UCSD-AML1 (cell line): ENCODE measurements at regions not wholly inside any gene's neighbourhood (a gene's known extent, or its start where the extent isn't known, plus 50 kb on each side); places are given as distances from the start of the nearest gene placed in this dataset.
"Not testable (repeated sequence)": the region's sequence is repeated elsewhere in the genome, so short reads cannot be mapped to it uniquely, and the experiment has no call there.

ENCODE experiments used
- DNase-seq: peaks from one replicate; lab custom pipeline; 2025; ENCODE audit not compliant: unreplicated experiment; lab: John Stamatoyannopoulos, UW

- DNase-seq, result no peak
Observed at GRCh38 chr20:54985091-54985490, 509.7 kb downstream of the DOK5 start.

GRCh38 chr20:54984104-54984448, 508.7 kb downstream of the DOK5 start:
- DNase-seq, result no peak

GRCh38 chr20:54983394-54984103, 508.2 kb downstream of the DOK5 start:
- DNase-seq, result not testable (repeated sequence)

- DNase-seq, result no peak
Observed at GRCh38 chr20:54981175-54981574, 505.8 kb downstream of the DOK5 start.

- DNase-seq, result no peak
Observed at GRCh38 chr20:54980103-54980960, 504.9 kb downstream of the DOK5 start.

- no peak for DNase-seq
Observed at GRCh38 chr20:54950304-54950703, 474.9 kb downstream of the DOK5 start.

GRCh38 chr20:54941666-54942065, 466.3 kb downstream of the DOK5 start:
- no peak for DNase-seq

- no peak for DNase-seq
Observed at GRCh38 chr20:54940522-54940921, 465.1 kb downstream of the DOK5 start.

GRCh38 chr20:54938707-54939106, 463.3 kb downstream of the DOK5 start:
- no peak for DNase-seq

GRCh38 chr20:54933212-54933904, 458.0 kb downstream of the DOK5 start:
- DNase-seq, result no peak

GRCh38 chr20:54929191-54929590, 453.8 kb downstream of the DOK5 start:
- no peak for DNase-seq

- DNase-seq, result no peak
Observed at GRCh38 chr20:54928564-54928963, 453.2 kb downstream of the DOK5 start.

GRCh38 chr20:54922636-54923035, 447.2 kb downstream of the DOK5 start:
- DNase-seq, result no peak

- DNase-seq, result no peak
Observed at GRCh38 chr20:54922096-54922495, 446.7 kb downstream of the DOK5 start.

- no peak for DNase-seq
Observed at GRCh38 chr20:54920491-54920890, 445.1 kb downstream of the DOK5 start.

GRCh38 chr20:54918993-54919392, 443.6 kb downstream of the DOK5 start:
- not testable (repeated sequence) for DNase-seq

GRCh38 chr20:54914995-54915394, 439.6 kb downstream of the DOK5 start:
- DNase-seq, result no peak

GRCh38 chr20:54909702-54910101, 434.3 kb downstream of the DOK5 start:
- DNase-seq, result no peak

GRCh38 chr20:54906134-54906533, 430.7 kb downstream of the DOK5 start:
- not testable (repeated sequence) for DNase-seq

- no peak for DNase-seq
Observed at GRCh38 chr20:54897787-54898186, 422.4 kb downstream of the DOK5 start.

GRCh38 chr20:54891907-54892306, 416.5 kb downstream of the DOK5 start:
- no peak for DNase-seq

GRCh38 chr20:54879393-54879792, 404.0 kb downstream of the DOK5 start:
- DNase-seq, result no peak
